GM10248 (cell line): ENCODE measurements at regions not wholly inside any gene's neighbourhood (a gene's known extent, or its start where the extent isn't known, plus 50 kb on each side); places are given as distances from the start of the nearest gene placed in this dataset.

Experiments
- CTCF ChIA-PET: fragments of 300-600 bp; sonication (Branson Sonifier 250); formaldehyde crosslinking; extraction: SDS; loops from one replicate; lab custom pipeline; 2021; ENCODE audit warnings: antibody characterized with exemption; lab: Yijun Ruan, JAX
- POLR2A ChIA-PET: fragments of 350-650 bp; sonication (Branson Sonifier 250); formaldehyde crosslinking; extraction: SDS; loops from one replicate; lab custom pipeline; 2020; ENCODE audit warnings: antibody characterized with exemption; lab: Yijun Ruan, JAX
- DNase-seq: peaks from one replicate; pipeline ENCODE4 v3.0.0; 2012; ENCODE audit errors: extremely low spot score
- CTCF ChIP-seq: IDR thresholded peaks from 2 replicates; pipeline ENCODE4 v1.5.1; 2012; ENCODE audit warnings: mild to moderate bottlenecking, low read depth; ENCODE audit errors: extremely low read depth, missing control alignments, control extremely low read depth

DNA sequence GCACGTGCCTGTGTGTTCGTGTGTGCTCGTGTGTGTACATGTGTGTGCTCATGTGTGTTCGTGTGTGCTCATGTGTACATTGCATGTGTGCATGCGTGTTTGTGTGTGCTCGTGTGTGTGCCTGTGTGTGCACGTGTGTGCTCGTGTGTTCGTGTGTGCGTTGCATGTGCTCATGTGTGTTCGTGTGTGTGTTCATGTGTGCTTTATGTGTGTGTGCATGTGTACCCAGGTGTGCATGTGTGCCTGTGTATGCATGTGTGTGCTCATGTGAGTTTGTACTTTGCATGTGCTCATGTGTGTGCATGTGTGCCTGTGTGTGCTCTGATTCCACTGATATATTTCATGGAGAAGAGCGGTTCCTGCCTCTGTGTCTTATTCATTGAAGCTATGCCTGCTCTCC lies 265.5 kb downstream of the FOXL1 start:
- POLR2A ChIA-PET, result no interaction called here
- CTCF ChIA-PET, result no interaction called here
- DNase-seq, result no peak
- no peak for TF ChIP-seq CTCF

DNA sequence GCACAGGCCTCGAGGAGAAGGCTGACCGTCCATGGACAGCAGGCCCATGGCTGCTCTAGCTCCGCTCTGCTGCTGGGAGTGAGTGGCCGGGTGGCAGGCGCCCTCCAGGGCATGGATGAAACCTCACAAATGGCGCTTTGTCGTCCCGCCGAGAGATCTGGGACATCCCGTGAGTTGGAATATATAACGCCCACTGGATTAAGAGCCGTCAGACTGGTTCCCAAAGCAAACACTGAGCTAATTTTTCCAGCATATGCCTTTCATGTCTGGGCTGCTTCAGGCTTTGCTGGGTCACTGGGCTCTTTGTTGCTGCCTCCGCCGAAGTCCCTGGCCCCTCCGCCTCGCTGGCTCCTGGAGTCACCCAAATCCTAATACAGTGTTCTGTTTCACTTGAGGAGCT lies 266.3 kb downstream of the FOXL1 start:
- no peak for DNase-seq
- TF ChIP-seq CTCF, result no peak
- ChIA-PET CTCF (no interaction called here), POLR2A (no interaction called here)

DNA sequence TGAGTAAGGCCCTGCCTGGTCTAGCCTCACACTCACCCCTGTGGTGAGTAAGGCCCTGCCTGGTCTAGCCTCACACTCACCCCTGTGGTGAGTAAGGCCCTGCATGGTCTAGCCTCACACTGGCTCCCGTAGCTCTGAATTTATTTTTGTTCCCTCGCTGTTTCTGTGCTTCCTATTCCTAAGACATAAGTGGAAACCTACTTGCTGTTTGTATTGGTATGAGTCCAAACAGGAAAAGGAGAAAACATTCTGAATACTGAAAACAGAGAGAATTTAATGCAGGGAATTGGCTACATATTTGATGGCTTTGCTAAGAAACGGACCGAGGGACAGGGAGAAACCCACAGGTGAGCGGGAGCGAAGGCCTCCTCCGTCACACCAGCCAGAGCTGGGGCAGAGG lies 267.8 kb downstream of the FOXL1 start:
- no peak for TF ChIP-seq CTCF
- CTCF ChIA-PET, result no interaction called here
- no peak for DNase-seq
- POLR2A ChIA-PET, result no interaction called here

DNA sequence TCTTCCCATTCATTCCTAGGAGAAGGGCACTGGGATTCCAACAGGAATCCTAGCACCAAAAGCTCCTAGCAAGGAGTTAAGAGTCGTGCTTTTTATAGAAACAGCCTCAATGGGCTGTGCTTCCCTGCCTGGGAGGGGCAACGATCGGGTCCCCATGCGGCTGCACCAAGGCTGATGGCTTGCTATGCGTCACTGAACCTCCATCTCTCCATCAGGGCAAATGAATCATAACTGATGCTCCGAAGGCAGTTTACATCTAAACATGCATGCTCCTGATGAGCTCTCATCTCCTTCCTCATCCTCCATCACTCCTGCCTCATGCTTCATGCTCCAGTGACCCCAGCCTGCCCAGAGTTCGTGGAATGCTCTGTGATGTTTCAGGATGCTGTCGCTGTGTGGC lies 270.5 kb downstream of the FOXL1 start:
- ChIA-PET CTCF (no interaction called here), POLR2A (no interaction called here)
- no peak for DNase-seq
- TF ChIP-seq CTCF, result no peak

DNA sequence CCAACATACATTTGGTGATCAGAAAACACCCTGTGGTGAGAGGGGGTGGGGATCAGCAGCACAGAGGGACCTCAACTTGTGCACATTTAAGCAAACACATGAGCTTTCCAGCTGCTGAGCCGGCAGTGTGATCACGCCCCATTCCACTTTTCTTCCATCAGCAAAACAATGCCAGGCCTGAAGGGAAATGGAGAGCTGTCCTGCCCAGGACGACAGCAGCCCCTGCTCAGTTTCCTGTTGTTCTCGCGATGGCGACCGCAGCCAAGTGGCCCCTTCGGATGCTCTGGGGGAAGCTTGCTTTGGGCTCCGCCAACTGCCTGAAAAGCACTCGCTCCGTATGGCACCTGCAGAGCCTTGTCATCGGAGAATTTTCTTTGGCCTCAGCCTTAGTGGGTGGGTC lies 272.3 kb downstream of the FOXL1 start:
- no peak for DNase-seq
- POLR2A ChIA-PET, result no interaction called here
- CTCF ChIA-PET, result no interaction called here
- TF ChIP-seq CTCF, result no peak

DNA sequence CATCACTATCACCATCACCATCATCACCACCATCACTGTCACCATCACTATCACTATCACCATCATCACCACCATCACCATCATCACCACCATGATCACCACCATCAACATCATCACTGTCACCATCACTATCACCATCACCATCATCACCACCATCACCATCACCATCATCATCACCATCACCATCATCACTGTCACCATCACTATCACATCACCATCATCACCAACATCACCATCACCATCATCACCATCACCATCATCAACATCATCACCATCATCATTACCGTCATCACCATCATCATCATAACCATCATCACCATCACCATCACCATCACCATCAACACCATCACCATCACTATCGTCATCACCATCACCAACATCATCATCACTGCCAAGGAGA lies 273.8 kb downstream of the FOXL1 start:
- ChIA-PET CTCF (no interaction called here), POLR2A (no interaction called here)
- TF ChIP-seq CTCF, result no peak
- no peak for DNase-seq
